A673 (cell line): ENCODE measurements at regions not wholly inside any gene's neighbourhood (a gene's known extent, or its start where the extent isn't known, plus 50 kb on each side); places are given as distances from the start of the nearest gene placed in this dataset.

Source experiments
- BruUV-seq: library from RNA; stranded (reverse); fragments of 400-500 nt; replicated peaks from 2 replicates; lab custom pipeline; 2021; lab: Mats Ljungman, UMichigan
- CTCF ChIA-PET: fragments of 300-600 bp; sonication (Branson Sonifier 250); formaldehyde crosslinking; loops from one replicate; lab custom pipeline; 2022; ENCODE audit warnings: antibody characterized with exemption; lab: Charles Lee
- POLR2A ChIA-PET: fragments of 300-600 bp; sonication (Branson Sonifier 250); formaldehyde crosslinking; loops from one replicate; lab custom pipeline; 2022; ENCODE audit warnings: antibody characterized with exemption; ENCODE audit not compliant: low non-redundant PET; lab: Charles Lee
- DNase-seq: peaks from one replicate; pipeline ENCODE4 v3.0.0-alpha.2; 2015; ENCODE audit warnings: low spot score
- H3K27ac ChIP-seq: fragments of 200-600 bp; sonication (generic); 2 replicates; pipeline ENCODE4 v1.5.1; 2016; ENCODE audit warnings: mixed run types, low read depth, mild to moderate bottlenecking, mixed read lengths, antibody characterized with exemption, low read length; ENCODE audit not compliant: poor library complexity, severe bottlenecking
- H3K27me3 ChIP-seq: fragments of 200-600 bp; sonication (generic); replicated peaks from 2 replicates; pipeline ENCODE4 v1.6.1; 2017; ENCODE audit warnings: mixed run types, low read depth, mild to moderate bottlenecking, mixed read lengths, antibody characterized with exemption, low read length; ENCODE audit not compliant: insufficient read depth, poor library complexity
- H3K36me3 ChIP-seq: fragments of 200-600 bp; sonication (generic); 2 replicates; pipeline ENCODE4 v1.6.1; 2016; ENCODE audit warnings: mixed run types, mild to moderate bottlenecking, mixed read lengths, antibody characterized with exemption, low read length; ENCODE audit not compliant: insufficient read depth, poor library complexity, severe bottlenecking
- H3K4me1 ChIP-seq: fragments of 200-600 bp; sonication (generic); 2 replicates; pipeline ENCODE4 v1.6.1; 2017; ENCODE audit warnings: mixed run types, mild to moderate bottlenecking, mixed read lengths, antibody characterized with exemption, low read length; ENCODE audit not compliant: insufficient read depth, poor library complexity, severe bottlenecking
- H3K4me3 ChIP-seq: fragments of 200-600 bp; sonication (generic); 2 replicates; pipeline ENCODE4 v1.5.1; 2016; ENCODE audit warnings: low read depth, mixed run types, mild to moderate bottlenecking, mixed read lengths, low read length; ENCODE audit not compliant: poor library complexity, severe bottlenecking
- H3K9me3 ChIP-seq: fragments of 200-600 bp; sonication (generic); 2 replicates; pipeline ENCODE4 v1.6.1; 2016; ENCODE audit warnings: mixed run types, low read depth, mild to moderate bottlenecking, mixed read lengths, antibody characterized with exemption, low read length; ENCODE audit not compliant: poor library complexity, severe bottlenecking
- CTCF ChIP-seq: fragments of 300-800, 200-600 bp; sonication (generic); conservative IDR thresholded peaks from 2 replicates; pipeline ENCODE4 v1.5.1; 2017; ENCODE audit warnings: low read depth, mild to moderate bottlenecking, antibody characterized with exemption, low read length, moderate library complexity, mixed read lengths
- EZH2 ChIP-seq: fragments of 200-600 bp; sonication (generic); IDR thresholded peaks from 2 replicates; pipeline ENCODE4 v1.6.1; 2017; ENCODE audit warnings: borderline replicate concordance, low read depth, mild to moderate bottlenecking, mixed read lengths, antibody characterized with exemption, low read length; ENCODE audit not compliant: poor library complexity, severe bottlenecking
- intact Hi-C: fragments of 100-400 bp; cut with micrococcal nuclease; formaldehyde crosslinking; loops from one replicate; pipeline ENCODE4 v1.10.0; 2022; ENCODE audit not compliant: unreplicated experiment

GRCh38 chr7:38002689-38003088, 82.2 kb downstream of the EPDR1 start:
- Histone ChIP-seq H3K27ac (no peak overlapping the region), H3K27me3 (no peaks in the 10 kb centered on the region), H3K36me3 (no peaks in the 10 kb centered on the region), H3K4me3 (no peak overlapping the region), H3K9me3 (no peaks in the 10 kb centered on the region), H3K4me1 (no peaks in the 10 kb centered on the region)
- CTCF ChIA-PET = no interaction called here
- POLR2A ChIA-PET = no interaction called here
- DNase-seq = no peak
- TF ChIP-seq CTCF (no peak), EZH2 (no peak)
- no TSS peak for BruUV-seq
- intact Hi-C loops = no loop called here

- ChIA-PET CTCF (no interaction called here), POLR2A (no interaction called here)
- TF ChIP-seq CTCF (no peak), EZH2 (no peak)
- no TSS peak for BruUV-seq
- intact Hi-C loops = no loop called here
- H3K4me3 ChIP-seq = no peak overlapping the region
- H3K27me3 ChIP-seq = no peaks in the 10 kb centered on the region
- DNase-seq = no peak
- no peaks in the 10 kb centered on the region for H3K36me3 ChIP-seq
- H3K27ac ChIP-seq = no peak overlapping the region
- no peaks in the 10 kb centered on the region for H3K4me1 ChIP-seq
- no peaks in the 10 kb centered on the region for H3K9me3 ChIP-seq
Observed at GRCh38 chr7:38006559-38006958, 86.1 kb downstream of the EPDR1 start.

- H3K4me1 ChIP-seq = no peaks in the 10 kb centered on the region
- H3K9me3 ChIP-seq = no peaks in the 10 kb centered on the region
- intact Hi-C loops = no loop called here
- H3K27ac ChIP-seq = no peak overlapping the region
- H3K27me3 ChIP-seq = no peaks in the 10 kb centered on the region
- no peak for DNase-seq
- BruUV-seq = no TSS peak
- H3K36me3 ChIP-seq = no peaks in the 10 kb centered on the region
- TF ChIP-seq EZH2 (no peak), CTCF (no peak)
- ChIA-PET CTCF (no interaction called here), POLR2A (no interaction called here)
- H3K4me3 ChIP-seq = no peak overlapping the region
Observed at GRCh38 chr7:38007096-38007495, 86.7 kb downstream of the EPDR1 start.
